ENCODE measurements at regions not wholly inside any gene's neighbourhood (a gene's known extent, or its start where the extent isn't known, plus 50 kb on each side); places are given as distances from the start of the nearest gene placed in this dataset.

DNA sequence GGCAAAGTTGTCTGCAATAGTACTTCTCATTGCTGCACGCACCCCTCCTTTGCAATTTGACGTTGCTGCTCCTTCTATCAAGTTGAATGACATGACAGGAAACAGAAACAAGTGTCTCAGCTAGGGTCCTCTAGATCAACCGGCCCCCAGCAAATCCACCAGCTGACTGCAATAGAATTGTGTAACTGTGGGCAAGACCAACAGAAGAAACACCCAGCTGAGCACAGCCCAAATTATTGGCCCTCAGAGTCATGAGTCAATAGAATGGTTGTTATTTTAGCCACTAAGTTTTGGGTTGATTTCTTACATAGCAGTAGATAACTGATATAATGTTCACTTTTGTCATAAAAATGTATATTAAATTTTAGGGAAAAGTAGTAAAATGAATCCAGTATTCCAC is 202.7 kb downstream of the MAFB start:
- DNase-seq: no peak

DNA sequence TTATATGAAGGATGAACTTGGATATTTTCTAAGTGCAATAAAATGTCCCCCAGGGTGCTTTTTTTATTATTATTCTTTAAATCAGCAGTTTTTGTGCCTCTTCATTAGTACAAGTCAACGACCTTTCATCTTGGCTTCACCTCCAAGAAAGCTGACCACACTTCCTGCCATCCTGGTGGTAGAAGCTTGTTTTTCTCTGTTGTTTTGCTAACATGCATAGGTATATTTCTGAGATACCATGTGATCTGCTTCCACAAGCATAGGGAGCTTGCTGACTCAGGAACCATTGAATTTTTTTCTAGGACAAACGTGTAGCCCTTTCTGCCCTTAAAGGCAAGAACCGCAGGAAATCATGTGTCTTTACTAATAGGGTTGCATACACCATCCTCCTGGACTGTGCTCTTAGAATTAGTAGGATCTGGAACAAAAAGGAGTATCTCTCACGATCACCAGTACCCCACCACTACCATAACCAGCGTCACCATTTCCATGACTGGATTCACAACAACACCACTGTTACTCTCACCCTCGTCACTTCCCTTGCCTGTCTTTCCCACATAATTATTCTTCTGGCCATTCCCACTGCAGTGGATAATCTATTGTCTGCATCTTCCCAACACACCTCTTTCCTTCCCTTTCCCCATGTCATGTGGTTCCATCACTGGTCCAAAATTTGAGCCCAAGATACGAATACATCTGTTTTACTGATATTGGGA is 207.1 kb downstream of the MAFB start:
- no peak for DNase-seq

DNA sequence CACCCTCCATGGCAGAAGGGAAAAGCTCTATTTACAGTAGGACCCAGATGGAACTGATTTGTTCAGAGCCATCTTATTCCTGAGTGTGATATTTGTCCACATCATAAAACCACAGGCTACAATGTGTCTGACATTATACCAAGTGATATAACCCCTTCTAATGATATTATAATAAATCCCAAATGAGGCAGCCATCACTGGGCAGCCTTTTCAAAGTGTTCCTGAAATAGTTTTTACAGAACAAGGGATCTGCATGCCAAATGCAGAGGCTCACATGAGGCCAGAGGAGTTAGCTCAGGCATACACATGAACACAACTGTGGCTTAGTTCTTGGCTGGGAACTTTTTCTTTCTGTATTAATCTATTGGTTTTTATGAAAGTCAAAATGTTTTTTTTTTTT is 207.7 kb downstream of the MAFB start:
- no peak for DNase-seq

DNA sequence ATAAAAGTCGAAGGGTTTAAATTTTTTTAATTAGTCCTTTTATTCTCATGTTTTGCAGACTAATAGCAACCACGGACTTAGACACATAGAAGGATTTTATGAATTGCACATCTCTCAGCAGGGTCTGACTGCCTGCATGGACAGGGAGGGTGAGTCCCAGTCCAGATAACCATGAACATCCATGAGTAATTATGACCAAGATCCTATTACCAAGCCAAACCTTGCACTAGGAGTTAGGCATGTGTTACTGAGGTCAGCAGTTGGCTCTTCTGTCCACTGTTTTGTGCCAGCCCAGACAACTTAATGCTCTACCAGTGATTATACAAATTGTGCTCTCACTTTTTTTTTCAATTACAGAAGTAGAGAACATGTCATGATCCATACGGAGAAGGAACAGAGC is 211.2 kb downstream of the MAFB start:
- no peak for DNase-seq

DNA sequence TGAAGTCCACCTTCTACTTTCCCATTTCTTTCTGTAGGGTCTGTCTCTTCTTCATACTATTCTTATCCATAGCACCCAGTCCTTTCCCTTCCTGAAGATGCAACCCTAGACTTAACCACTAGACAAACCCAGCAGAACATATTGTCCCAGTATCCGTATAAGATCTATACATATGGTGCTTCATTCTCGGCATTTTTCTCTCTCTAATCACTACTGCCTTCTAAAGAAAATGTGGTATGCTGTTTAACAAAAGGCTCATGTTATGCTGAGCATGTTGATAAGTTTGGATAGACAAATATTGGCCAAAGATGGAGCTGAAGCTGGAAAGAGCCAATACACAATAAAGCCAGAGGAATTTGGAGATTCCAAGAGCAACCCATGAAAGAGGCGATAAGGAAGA is 212.6 kb downstream of the MAFB start:
- no peak for DNase-seq

DNA sequence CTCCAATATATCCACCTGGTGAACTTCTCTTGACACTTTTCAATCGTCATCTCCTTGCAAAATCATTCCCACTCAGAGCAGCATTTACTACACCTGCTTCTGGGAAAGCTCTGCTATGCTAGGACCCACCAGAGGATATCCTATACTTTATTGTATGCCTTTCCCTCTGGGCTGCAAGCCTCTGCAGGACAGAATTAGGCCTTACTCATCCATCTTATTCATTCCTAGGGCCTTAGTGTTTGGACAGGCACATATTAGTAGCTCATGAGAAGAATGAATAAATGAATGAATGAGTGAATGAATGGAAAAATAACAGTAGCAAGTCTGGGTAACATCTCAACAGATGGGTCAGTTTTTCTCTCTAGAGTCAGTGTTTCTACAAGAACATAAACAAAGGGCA is 216.1 kb downstream of the MAFB start:
- DNase-seq: no peak

DNA sequence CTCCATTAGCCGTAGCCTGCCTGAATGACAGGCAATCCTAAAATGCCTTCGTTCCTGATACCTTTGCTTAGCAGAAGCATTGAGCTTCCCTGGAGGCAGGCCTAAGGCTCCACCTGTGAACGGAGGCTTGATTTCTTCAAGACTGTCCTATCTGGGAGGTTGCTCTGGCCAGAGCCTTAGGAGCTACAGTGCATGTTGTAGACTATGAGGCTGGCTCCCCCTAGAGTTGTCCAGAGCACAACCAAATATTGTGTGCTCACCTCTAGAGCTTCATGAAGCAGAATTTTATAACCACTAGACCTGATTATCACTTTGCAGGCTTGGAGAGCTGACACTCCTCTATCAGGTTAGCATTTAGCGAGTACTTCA is 217.8 kb downstream of the MAFB start:
- DNase-seq: no peak

DNA sequence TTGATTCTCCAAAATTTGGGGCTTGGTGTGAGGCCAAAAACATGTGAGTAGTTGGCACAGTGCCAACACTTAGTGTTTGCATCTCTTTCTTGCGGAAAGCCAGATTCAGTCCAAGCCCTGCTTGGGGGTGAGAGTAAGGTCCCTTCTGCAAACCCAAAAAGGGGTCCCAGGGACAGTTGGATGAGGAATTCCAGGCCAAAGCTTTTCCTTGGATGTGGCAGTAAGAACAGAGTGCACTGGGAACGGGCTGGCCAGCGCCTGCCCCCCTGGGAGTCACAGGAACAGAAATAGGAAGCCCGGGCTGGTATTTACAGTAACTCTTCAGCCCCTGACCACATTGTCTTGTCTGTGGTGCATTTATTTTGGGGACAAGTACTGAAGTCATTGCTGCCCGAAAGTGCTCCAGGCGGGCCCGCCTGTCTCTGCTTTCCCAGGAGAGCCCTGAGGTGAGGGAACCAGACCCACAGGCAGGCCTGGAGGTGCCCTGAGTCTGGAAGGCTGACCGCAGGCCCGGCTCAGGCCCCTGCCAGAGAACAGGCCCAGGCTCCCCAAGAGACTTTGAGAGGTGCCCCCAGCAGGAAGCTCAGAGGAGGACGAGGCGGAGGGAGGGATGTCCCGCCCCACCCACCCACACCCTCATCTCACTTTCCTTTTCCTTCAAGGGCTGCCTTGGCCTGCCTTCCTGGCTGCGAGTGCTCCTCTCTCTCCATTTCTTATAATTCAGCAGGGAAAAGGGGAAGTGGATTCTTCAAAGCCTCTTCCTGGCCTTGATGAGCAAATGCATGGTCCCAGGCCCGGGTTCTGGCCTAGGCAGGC is 218.4 kb downstream of the MAFB start:
- no peak for DNase-seq

DNA sequence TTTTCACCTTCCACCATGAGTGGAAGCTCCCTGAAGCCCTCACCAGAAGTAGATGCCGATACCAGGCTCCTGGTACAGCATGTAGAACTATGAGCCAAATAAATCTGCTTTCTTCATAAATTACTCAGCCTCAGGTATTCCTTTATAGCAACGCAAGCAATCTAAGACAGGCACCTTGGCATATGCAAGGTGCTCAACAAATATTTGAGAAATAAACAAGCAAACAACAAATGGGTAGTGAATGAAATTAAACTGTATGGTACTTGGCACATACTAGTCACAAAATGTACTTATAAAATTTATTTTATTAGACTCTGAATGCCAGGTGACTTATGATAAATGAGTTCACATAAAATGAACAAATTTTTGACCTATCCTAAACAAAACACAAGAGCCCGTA is 220.3 kb downstream of the MAFB start:
- DNase-seq: no peak

DNA sequence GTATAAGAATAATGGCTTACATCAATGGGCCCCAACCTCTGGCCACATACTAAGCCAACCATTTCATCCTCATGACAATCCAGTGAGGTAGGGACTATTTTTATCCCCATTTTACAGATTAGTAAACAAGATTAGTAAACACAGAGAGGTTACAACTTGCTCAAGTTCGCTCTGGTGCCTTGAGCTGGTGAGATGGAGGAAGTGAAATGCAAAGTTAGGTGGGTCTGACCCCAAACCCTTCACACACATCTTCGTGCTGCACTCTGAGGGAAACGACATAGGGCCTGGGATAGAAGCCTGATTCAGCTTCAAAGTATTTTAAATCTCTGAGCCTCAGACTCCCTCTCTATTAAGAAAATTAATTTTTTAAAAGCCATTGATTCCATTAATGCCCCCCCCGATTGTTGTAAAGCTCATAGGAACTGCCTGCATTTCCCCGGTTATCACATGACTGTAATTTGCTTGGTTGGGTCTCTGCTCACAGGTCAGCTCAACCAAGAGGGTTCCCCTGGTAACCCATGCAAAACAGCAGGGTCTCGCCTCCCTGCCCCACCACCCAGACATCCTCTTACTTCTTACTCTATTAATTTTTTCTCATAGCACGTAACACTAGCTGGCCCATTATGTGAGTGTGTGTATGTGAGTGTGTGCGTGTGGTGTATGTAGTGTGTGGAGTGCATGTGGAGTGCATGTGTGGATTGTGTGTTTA is 221.2 kb downstream of the MAFB start:
- DNase-seq: no peak

DNA sequence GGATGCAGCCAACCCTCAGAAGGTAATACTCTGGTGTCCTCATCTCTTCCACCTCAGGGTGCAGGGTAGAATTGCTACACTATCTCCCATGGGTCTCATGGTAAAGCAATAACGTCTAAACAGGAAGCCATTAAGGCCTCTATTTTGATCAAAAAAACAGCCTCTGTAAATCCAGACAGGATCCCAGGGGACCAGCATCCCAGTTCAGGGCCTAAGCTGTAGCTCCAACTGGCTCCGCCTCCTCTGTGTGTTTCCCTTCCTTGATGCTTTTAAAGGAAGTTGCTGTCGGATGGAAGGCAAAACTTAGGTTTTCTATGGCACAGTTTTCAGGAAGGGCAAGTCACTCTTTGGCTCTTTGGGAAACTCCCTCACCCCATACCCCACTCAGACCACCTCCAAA is 222.0 kb downstream of the MAFB start:
- DNase-seq: no peak

DNA sequence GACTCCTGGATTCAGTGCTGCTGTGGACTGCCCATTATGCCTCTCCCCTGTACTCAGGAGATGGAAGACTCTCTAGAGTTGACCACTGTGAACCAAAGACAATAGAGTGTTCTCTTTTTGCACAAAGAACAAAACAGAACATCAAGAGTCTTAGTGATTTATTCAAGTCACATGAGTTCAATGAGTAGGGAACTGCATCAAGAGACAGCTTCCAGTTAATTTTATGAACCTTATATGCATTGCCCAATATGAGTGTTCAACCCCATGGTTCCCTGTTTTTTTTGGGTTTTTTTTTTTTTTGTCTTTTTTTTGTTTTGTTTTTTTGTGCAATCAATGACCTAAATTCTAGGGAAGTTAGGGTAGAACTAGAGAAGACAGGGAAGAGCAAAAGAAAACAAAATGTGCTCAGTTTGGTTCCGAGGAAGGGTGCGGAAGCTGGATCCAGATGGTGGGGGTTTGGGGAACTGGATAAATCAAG is 224.3 kb downstream of the MAFB start:
- no peak for DNase-seq

DNA sequence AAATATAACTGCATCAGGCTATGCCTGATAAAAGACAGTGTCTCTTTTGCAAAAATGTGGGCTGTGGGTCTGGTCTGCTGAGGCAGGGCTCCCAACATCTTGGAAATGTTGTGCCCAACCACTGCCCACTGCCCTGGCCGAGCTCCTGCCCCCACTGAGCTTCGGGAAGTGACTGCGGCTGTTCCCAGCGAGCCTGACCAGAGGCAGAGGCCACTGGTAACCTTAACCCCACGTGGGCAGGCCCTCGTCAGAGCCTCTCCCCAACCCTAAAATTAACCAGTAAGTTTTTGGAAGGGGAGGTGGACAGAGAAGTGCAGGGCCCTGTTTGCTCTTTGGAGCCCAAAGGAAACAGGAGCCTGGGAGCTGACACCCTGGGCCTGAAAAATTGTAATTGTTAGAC is 225.9 kb downstream of the MAFB start:
- DNase-seq: no peak

DNA sequence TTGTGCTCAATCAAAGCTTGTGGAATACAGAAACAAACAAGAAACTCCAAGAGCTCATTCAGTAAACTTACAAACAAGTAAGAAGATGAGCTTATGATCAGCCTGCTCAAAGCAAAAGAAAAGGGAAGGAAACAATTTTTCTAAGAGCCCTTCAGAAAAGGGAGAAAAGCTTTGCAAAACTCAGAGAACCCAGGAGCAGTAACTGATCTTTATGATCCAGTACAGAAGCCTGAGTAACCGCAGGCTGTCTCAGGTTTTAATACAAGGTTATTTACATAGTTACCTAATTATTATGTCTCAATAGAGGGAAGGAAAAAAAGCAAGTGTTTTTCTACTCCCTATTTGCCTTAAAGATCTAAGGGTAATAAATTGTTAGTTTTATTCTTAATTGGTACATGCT is 226.5 kb downstream of the MAFB start:
- no peak for DNase-seq

DNA sequence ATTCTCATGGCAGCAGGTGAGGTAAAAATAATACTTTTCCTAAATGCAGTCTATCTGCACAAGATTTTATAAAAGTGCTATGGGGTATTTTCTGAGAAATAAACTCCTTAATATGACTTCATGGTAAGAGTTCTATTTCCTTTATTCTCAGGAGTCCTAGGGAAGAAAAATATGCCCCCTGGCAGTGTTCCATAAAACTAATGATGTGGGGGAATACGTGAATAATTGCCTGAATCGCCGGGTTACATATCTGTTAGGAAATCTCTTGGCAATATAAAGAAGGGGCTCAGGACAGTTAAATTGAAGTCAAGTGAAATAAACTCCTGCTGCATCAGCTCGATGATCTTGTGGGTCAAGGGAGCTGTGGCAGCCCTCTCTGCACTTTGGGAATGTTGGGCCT is 229.7 kb downstream of the MAFB start:
- DNase-seq: no peak

DNA sequence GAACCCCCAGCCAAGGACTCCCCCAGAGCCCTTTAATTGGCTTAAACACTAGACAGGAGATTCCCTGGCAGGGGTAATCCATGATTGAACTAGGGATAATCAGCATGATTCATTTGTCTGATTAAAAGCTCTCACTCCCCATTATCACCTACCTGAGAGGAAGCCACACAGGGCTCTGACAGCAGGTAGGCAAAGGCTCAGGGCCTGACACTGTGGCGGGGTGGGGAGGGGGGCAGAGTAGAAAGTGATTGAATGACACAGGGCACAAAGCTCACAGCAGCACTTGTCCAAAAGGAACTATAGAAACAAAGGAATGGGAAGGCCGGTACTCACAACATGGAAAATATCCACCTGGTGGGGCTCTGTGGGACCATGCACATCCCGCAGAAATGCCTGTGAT is 231.6 kb downstream of the MAFB start:
- DNase-seq: no peak

DNA sequence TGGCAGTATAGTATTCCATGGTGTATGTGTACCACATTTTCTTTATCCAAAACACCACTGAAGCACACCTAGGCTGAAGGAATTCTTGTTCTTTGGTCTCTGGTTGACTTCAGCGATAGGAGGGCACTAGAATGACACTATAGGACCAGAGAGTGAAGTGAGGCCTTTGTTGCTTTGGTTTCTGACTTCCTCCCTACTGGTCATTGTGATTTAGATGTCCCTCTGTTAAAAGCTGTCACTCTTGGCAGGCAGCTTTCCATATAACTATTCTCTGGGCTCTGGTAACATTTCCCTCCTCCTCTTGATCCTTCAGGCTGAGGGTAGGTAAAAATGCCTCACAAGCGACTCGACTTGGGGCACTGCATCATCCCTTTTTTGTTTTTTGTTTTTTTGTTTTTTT is 236.3 kb downstream of the MAFB start:
- no peak for DNase-seq

DNA sequence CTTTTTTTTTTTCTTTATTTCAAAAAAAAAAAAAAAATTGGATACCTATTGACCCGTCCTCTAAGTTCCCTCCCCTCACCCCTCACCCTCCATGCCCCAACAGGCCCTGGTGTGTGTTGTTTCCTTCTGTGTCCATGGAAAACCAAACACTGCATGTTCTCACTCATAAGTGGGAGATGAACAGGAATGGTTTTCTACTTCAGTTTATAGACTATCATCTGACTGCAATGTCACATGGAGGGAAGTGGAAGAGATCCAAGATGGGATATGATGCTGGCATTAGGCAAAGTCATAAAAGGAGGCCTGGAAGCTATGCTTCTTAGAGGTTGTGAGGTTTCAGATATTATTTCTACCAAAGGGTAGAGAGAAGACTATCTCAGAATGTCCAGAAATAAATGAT is 237.5 kb downstream of the MAFB start:
- no peak for DNase-seq

DNA sequence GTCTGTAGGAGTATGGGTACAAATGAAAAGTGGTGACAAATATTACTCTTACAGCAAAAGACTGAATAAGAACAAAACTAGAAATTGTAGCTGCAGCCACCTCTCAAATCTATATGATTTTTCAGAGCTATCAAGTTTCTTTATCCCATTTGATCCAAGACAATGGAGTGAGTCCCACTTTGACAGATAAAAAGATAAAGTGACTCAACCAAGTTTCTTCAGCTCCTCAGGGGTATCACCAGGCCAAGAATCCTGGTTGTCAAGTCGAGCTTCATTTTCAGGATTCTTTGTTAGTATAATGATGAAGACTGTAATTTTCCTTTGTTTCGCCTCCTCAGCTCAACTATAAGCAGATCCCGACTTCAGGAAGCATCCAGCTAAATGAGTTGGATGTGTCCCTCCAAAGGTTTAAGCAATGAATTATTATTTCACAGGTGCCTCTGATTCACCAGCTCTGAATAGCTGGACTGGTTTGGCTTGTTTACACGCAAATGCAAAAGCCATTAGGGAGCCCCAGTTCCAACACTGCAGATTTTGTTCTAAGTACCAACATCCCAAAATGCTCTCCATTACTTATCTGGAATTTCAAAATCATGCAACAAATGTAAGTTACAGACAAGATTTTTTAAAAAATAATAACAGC is 238.9 kb downstream of the MAFB start:
- no peak for DNase-seq

DNA sequence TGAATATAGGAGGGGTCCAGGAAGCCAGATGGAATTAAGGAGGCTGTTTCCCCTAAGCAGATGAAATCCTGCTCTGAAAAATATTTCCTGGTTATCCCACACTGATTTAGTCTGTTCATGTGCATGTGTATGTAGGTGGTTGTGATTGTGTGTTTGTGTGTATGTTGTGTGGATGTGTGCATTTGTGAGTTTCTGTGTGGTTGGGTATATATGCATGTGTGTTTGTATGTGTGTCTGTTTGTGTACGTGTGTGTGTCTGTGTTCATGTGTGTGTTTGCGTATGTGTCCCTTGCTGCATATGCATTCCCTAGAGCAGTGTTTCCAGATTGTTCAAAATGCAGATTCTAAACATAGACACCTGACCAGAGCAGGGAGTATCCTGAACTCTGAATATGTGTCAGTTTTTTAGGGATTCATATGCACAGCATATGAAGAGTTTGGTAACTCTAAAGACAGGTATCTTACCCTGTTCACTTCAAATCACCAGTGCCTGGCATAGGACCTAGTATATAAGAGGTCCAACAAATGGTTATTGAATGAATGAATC is 239.8 kb downstream of the MAFB start:
- no peak for DNase-seq

DNA sequence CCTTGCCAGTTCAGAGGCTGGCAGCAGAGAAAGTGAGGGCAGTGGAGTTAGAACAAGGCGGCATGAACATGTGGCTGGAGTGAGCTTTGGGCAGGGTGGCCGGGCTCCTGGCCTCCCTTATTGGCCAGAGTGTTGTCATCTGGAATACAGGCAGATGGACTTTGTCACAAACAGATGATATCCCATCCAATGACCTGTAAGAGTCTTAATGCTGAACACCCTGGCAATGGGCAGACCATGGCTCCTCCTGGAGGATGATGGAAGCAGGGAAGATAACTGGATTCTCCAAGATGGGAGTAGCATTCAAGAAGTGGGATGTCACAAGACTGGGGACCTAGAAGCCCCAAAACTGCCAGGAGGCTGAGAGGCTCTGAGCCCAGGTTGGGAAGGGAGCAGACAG is 242.1 kb downstream of the MAFB start:
- DNase-seq: no peak

DNA sequence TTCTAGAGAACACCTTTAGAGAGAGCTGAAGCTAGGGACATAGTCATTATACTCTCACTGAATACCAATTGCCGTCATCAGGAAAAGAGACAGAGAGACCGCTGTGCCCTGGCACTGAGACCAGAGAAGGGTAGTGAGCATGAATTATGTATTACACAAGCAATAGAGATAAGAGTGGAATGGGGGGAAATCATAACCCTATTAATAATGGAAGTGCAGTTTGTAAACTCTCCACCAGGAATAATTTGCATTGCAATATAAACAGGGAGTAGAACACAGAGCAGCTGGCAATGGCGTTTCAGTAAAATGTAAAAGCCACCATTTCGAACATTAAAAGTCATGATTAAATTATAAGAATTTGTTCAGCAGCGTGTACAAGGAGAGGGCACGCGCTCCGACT is 244.5 kb downstream of the MAFB start:
- no peak for DNase-seq

DNA sequence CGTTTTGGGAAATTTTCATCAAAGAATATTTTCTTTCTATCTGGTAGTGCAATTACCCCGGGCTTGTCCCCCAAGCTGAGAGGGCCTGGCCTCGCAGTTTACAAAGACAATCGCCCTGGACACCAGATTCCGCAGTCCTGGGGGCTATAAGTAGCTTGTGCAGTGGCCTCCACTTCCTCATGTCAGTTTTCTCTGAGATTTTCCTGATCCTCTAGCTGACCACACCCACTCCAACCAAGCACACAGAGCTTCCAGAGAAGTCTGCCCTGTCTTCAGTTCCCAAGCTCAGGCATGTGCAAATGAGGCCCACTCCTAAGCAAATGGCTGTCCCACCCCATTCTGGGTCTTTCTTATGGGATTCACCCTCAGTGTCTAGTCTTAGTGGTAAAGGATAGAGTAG is 245.3 kb downstream of the MAFB start:
- DNase-seq: no peak

Measured in stimulated activated CD4-positive, alpha-beta T cell treated with anti-CD3 and anti-CD28 coated beads, Interleukin-4, amount 100 ng/mL, for 1 hour (primary cell).